Liver (tissue), 8 donors: ENCODE measurements at regions not wholly inside any gene's neighbourhood (a gene's known extent, or its start where the extent isn't known, plus 50 kb on each side); places are given as distances from the start of the nearest gene placed in this dataset.

Experiments used
- DNase-seq: peaks from one replicate; pipeline ENCODE4 v3.0.0-alpha.2; 2017; ENCODE audit warnings: low spot score
- H3K27ac ChIP-seq, 2 donors: one replicate each; pipeline ENCODE4 v1.7.0; 2013; ENCODE audit warnings: inconsistent platforms in 2 of 2, low read length in 2 of 2, control low read depth in 1 of 2, low read depth in 1 of 2, mild to moderate bottlenecking in 1 of 2
- H3K27me3 ChIP-seq, 4 donors: one replicate each; pipeline versions ENCODE4 v1.6.1 to v1.7.0; 2013; ENCODE audit warnings: low read length in 3 of 4, inconsistent platforms in 1 of 4, mild to moderate bottlenecking in 1 of 4, moderate library complexity in 1 of 4; ENCODE audit not compliant: control insufficient read depth in 4 of 4, insufficient read depth in 4 of 4
- H3K36me3 ChIP-seq, 4 donors: one replicate each; pipeline versions ENCODE4 v1.6.1 to v1.7.0; 2013; ENCODE audit warnings: low read length in 3 of 4, mild to moderate bottlenecking in 3 of 4, low read depth in 1 of 4, moderate library complexity in 1 of 4; ENCODE audit not compliant: control insufficient read depth in 4 of 4, insufficient read depth in 3 of 4
- H3K4me1 ChIP-seq, 4 donors: one replicate each; pipeline versions ENCODE4 v1.6.1 to v1.7.0; 2013; ENCODE audit warnings: low read length in 3 of 4, mild to moderate bottlenecking in 3 of 4, moderate library complexity in 1 of 4; ENCODE audit not compliant: control insufficient read depth in 4 of 4, insufficient read depth in 4 of 4
- H3K4me3 ChIP-seq, 3 donors: one replicate each; pipeline versions ENCODE4 v1.6.1 to v1.7.0; 2013; ENCODE audit warnings: low read length in 3 of 3, control low read depth in 1 of 3, low read depth in 1 of 3, mild to moderate bottlenecking in 1 of 3
- H3K9ac ChIP-seq, 2 donors: one replicate each; pipeline ENCODE4 v1.7.0; 2013; ENCODE audit warnings: low read length in 2 of 2, mild to moderate bottlenecking in 2 of 2, moderate library complexity in 2 of 2, control low read depth in 1 of 2, low read depth in 1 of 2
- H3K9me3 ChIP-seq, 4 donors: one replicate each; pipeline versions ENCODE4 v1.6.1 to v1.7.0; 2013; ENCODE audit warnings: low read length in 3 of 4; ENCODE audit not compliant: control insufficient read depth in 4 of 4
- CTCF ChIP-seq: fragments of 150-350 bp; IDR thresholded peaks from 2 replicates; pipeline ENCODE4 v1.5.1; 2017; ENCODE audit warnings: improper control_type of control experiment, low read depth, low read length; ENCODE audit not compliant: missing input control
- FOXA2 ChIP-seq: IDR thresholded peaks from 2 replicates; pipeline ENCODE4 v1.6.1; 2016; ENCODE audit warnings: antibody characterized with exemption
- GABPA ChIP-seq, 2 donors: IDR thresholded peaks in 1 of 2; conservative IDR thresholded peaks in 1 of 2; 2 replicates each; pipeline ENCODE4 v1.6.1; 2016; ENCODE audit warnings: antibody characterized with exemption in 2 of 2, mild to moderate bottlenecking in 1 of 2, moderate library complexity in 1 of 2
- HNF4A ChIP-seq, 2 donors: conservative IDR thresholded peaks; 2 replicates each; pipeline ENCODE4 v1.6.1; 2016; ENCODE audit warnings: antibody characterized with exemption in 2 of 2, mild to moderate bottlenecking in 2 of 2
- JUND ChIP-seq, 2 donors: IDR thresholded peaks; 2 replicates each; pipeline ENCODE4 v1.6.1; 2016; ENCODE audit warnings: antibody characterized with exemption in 2 of 2
- MAX ChIP-seq: IDR thresholded peaks from 2 replicates; pipeline ENCODE4 v1.6.1; 2016; ENCODE audit warnings: antibody characterized with exemption
- NR2F2 ChIP-seq: IDR thresholded peaks from 2 replicates; pipeline ENCODE4 v1.6.1; 2016; ENCODE audit warnings: antibody characterized with exemption
- REST ChIP-seq: IDR thresholded peaks from 2 replicates; pipeline ENCODE4 v1.6.1; 2016; ENCODE audit warnings: antibody characterized with exemption, mild to moderate bottlenecking
- SP1 ChIP-seq: IDR thresholded peaks from 2 replicates; pipeline ENCODE4 v1.6.1; 2018; ENCODE audit warnings: antibody characterized with exemption, mild to moderate bottlenecking
- YY1 ChIP-seq: IDR thresholded peaks from 2 replicates; pipeline ENCODE4 v1.6.1; 2016; ENCODE audit warnings: antibody characterized with exemption, mild to moderate bottlenecking
- ZBTB33 ChIP-seq: IDR thresholded peaks from 2 replicates; pipeline ENCODE4 v1.6.1; 2016; ENCODE audit warnings: antibody characterized with exemption
- WGBS: extraction: QIAGEN DNeasy Blood & Tissue Kit; methylation state at CpG from one replicate; pipeline ENCODE4 v1.1.7; 2013; 5-methylcytosine and 5-hydroxymethylcytosine counted together
- donor health status: healthy.
- donor health status: healthy.
- donor health status: healthy.
- donor health status: healthy.
- donor health status: healthy.

GRCh38 chr5:2206293-2207108 lies 323.8 kb upstream of the IRX4 start:
- no peak for TF ChIP-seq GABPA (IDR thresholded peaks at IDR 0.05 in 1 of 2, conservative IDR thresholded peaks at IDR 0.05 in 1 of 2)
- H3K27me3 ChIP-seq: peaks cover 0 to 3% (median 2%) of the 10 kb centered on the region in 4 donors
- H3K9me3 ChIP-seq: no peaks in the 10 kb centered on the region
- H3K4me3 ChIP-seq: no peak overlapping the region
- DNase-seq: no peak
- no peak overlapping the region for H3K27ac ChIP-seq
- no peaks in the 10 kb centered on the region for H3K4me1 ChIP-seq
- H3K36me3 ChIP-seq: no peaks in the 10 kb centered on the region
- WGBS: 75% methylated on average over 28 of the region's 28 CpGs
- H3K9ac ChIP-seq: no peak overlapping the region

GRCh38 chr5:2205596-2206226 lies 323.0 kb upstream of the IRX4 start:
- 91% methylated on average over 34 of the region's 34 CpGs for WGBS
- no peak for TF ChIP-seq HNF4A (conservative IDR thresholded peaks at IDR 0.05)
- no peak for TF ChIP-seq MAX
- no peak for TF ChIP-seq FOXA2
- Histone ChIP-seq H3K27me3 (peaks cover 0 to 3% (median 3%) of the 10 kb centered on the region in 4 donors), H3K27ac (no peak overlapping the region), H3K9ac (no peak overlapping the region), H3K36me3 (no peaks in the 10 kb centered on the region), H3K4me1 (no peaks in the 10 kb centered on the region), H3K4me3 (no peak overlapping the region), H3K9me3 (no peaks in the 10 kb centered on the region)
- DNase-seq: no peak

- TF ChIP-seq YY1 (no peak), ZBTB33 (no peak), SP1 (no peak), FOXA2 (no peak), NR2F2 (no peak), JUND (IDR thresholded peaks at IDR 0.05) (no peak), CTCF (no peak), REST (no peak)
- Histone ChIP-seq H3K9ac (no peak overlapping the region), H3K4me3 (no peak overlapping the region), H3K27me3 (peaks cover 0 to 3% (median 3%) of the 10 kb centered on the region in 4 donors), H3K27ac (no peak overlapping the region), H3K36me3 (no peaks in the 10 kb centered on the region), H3K4me1 (no peaks in the 10 kb centered on the region), H3K9me3 (no peaks in the 10 kb centered on the region)
- no peak for DNase-seq
- 89% methylated on average over 14 of the region's 14 CpGs for WGBS
Observed at GRCh38 chr5:2205185-2205585, 322.5 kb upstream of the IRX4 start.
